Fibroblast of lung (primary cell): ENCODE measurements at regions not wholly inside any gene's neighbourhood (a gene's known extent, or its start where the extent isn't known, plus 50 kb on each side); places are given as distances from the start of the nearest gene placed in this dataset.

Experiments
- EZH2 ChIP-seq: IDR thresholded peaks from 2 replicates; pipeline ENCODE4 v1.5.1; 2012; ENCODE audit warnings: low read length, control low read depth, mild to moderate bottlenecking; ENCODE audit errors: missing control alignments
- TF ChIP-seq, protein P1 (sequence below), 2 donors: IDR thresholded peaks in 1 of 2; conservative IDR thresholded peaks in 1 of 2; 1 replicate in 1 of 2; 2 replicates in 1 of 2; pipeline ENCODE4 v1.5.1; 2011 to 2012; ENCODE audit warnings: low read length in 2 of 2, control low read depth in 1 of 2, inconsistent platforms in 1 of 2, low read depth in 1 of 2, mild to moderate bottlenecking in 1 of 2

DNA sequence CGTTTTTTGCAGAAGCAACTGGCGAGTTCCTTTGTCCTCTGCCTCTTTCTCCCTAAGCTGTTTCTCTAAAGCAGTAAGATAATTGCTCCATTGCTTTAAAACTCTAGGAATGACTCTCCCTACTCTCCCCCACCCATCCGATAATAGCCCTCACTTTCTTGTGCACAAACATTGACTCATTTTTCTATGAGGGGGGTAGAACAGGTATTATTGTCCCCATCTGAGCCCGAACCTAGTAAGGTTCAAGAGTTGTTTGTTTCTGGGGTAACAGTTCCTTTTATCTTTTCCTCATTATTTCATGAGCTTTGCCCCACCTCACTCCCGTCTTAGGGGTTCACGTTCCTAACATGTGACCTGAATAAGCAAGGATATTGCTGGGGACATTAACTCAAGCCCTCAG is 190.6 kb downstream of the EMP1 start:
- TF ChIP-seq, protein P1, sequence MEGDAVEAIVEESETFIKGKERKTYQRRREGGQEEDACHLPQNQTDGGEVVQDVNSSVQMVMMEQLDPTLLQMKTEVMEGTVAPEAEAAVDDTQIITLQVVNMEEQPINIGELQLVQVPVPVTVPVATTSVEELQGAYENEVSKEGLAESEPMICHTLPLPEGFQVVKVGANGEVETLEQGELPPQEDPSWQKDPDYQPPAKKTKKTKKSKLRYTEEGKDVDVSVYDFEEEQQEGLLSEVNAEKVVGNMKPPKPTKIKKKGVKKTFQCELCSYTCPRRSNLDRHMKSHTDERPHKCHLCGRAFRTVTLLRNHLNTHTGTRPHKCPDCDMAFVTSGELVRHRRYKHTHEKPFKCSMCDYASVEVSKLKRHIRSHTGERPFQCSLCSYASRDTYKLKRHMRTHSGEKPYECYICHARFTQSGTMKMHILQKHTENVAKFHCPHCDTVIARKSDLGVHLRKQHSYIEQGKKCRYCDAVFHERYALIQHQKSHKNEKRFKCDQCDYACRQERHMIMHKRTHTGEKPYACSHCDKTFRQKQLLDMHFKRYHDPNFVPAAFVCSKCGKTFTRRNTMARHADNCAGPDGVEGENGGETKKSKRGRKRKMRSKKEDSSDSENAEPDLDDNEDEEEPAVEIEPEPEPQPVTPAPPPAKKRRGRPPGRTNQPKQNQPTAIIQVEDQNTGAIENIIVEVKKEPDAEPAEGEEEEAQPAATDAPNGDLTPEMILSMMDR (conservative IDR thresholded peaks at IDR 0.05 in 1 of 2, IDR thresholded peaks at IDR 0.05 in 1 of 2; ENCODE audit: low read depth in 1 of 2, low read length in 2 of 2): no peak
- TF ChIP-seq EZH2: no peak
